HCT116 (cell line): ENCODE measurements at regions not wholly inside any gene's neighbourhood (a gene's known extent, or its start where the extent isn't known, plus 50 kb on each side); places are given as distances from the start of the nearest gene placed in this dataset.

Experiments used
- ATAC-seq: fragments of 200-7000 bp; cut with Tn5 transposase; 2 replicates; pipeline ENCODE4 v1.9.1; 2020; ENCODE audit warnings: mild to moderate bottlenecking, moderate library complexity
- BruUV-seq: library from RNA; stranded (reverse); fragments of 400-500 nt; replicated peaks from 2 replicates; lab custom pipeline; 2021; lab: Mats Ljungman, UMichigan
- CTCF ChIA-PET: fragments of 300-600 bp; sonication (Branson Sonifier 250); formaldehyde crosslinking; loops from one replicate; lab custom pipeline; 2021; ENCODE audit warnings: antibody characterized with exemption; lab: Charles Lee
- POLR2A ChIA-PET: fragments of 300-600, 350-600 bp; sonication (Branson Sonifier 250); formaldehyde crosslinking; loops from one replicate; lab custom pipeline; 2021; ENCODE audit warnings: antibody characterized with exemption; lab: Charles Lee
- RAD21 ChIA-PET, 2 experiments: fragments of 300-600 bp; sonication (Branson Sonifier 250); formaldehyde crosslinking; loops; one replicate each; lab custom pipeline; 2023; ENCODE audit warnings: low total read pairs in 2 of 2; ENCODE audit not compliant: uncharacterized antibody in 2 of 2, unreplicated experiment in 2 of 2, low non-redundant PET in 1 of 2; lab: Charles Lee
- DNase-seq: peaks from one replicate; pipeline ENCODE4 v3.0.0-alpha.2; 2010; ENCODE audit warnings: low read depth, low spot score
- H2AFZ ChIP-seq: fragments of 200-600 bp; shearing (Covaris generic), sonication (generic); 2 replicates; pipeline ENCODE4 v1.6.1; 2017; ENCODE audit warnings: low read depth, mixed run types, mixed read lengths, antibody characterized with exemption, low read length; ENCODE audit not compliant: poor library complexity, severe bottlenecking
- H3K27ac ChIP-seq: 2 replicates; pipeline ENCODE4 v1.5.1; 2012; ENCODE audit warnings: low read depth, low read length
- H3K27me3 ChIP-seq: fragments of 200-600 bp; sonication (generic); 2 replicates; pipeline ENCODE4 v1.6.1; 2016; ENCODE audit warnings: mixed run types, low read length, mixed read lengths; ENCODE audit not compliant: insufficient read depth
- H3K36me3 ChIP-seq, 2 experiments: fragments of 200-500 bp in 1 of 2; fragments of 200-600 bp in 1 of 2; sonication (Bioruptor generic) in 1 of 2; sonication (generic) in 1 of 2; 2 replicates each; pipeline versions ENCODE4 v1.5.1 to v1.6.1; 2014 to 2016; ENCODE audit warnings: low read length in 2 of 2, inconsistent platforms in 1 of 2, mixed read lengths in 1 of 2, mixed run types in 1 of 2; ENCODE audit not compliant: insufficient read depth in 2 of 2, control insufficient read depth in 1 of 2
- H3K4me1 ChIP-seq, 2 experiments: fragments of 200-600 bp in 1 of 2; sonication (generic) in 1 of 2; 2 replicates each; pipeline versions ENCODE4 v1.5.1 to v1.6.1; 2012 to 2017; ENCODE audit warnings: low read length in 2 of 2, inconsistent platforms in 1 of 2, mild to moderate bottlenecking in 1 of 2, mixed read lengths in 1 of 2, mixed run types in 1 of 2, moderate library complexity in 1 of 2; ENCODE audit not compliant: insufficient read depth in 2 of 2, control insufficient read depth in 1 of 2
- H3K4me2 ChIP-seq: fragments of 200-600 bp; sonication (generic); 2 replicates; pipeline ENCODE4 v1.6.1; 2017; ENCODE audit warnings: mixed run types, low read length, mixed read lengths
- H3K4me3 ChIP-seq, 2 experiments: fragments of 200-600 bp in 1 of 2; sonication (generic) in 1 of 2; replicated peaks in 1 of 2; 2 replicates each; pipeline ENCODE4 v1.5.1; 2011 to 2016; ENCODE audit warnings: low read length in 2 of 2, control low read depth in 1 of 2, low read depth in 1 of 2, mild to moderate bottlenecking in 1 of 2, mixed read lengths in 1 of 2, mixed run types in 1 of 2
- H3K79me2 ChIP-seq: fragments of 200-600 bp; sonication (generic); 2 replicates; pipeline ENCODE4 v1.6.1; 2017; ENCODE audit warnings: mild to moderate bottlenecking, mixed run types, low read length, moderate library complexity, mixed read lengths; ENCODE audit not compliant: insufficient read depth
- H3K9ac ChIP-seq: fragments of 200-600 bp; sonication (generic); 2 replicates; pipeline ENCODE4 v1.6.1; 2016; ENCODE audit warnings: low read length, mixed read lengths
- H3K9me2 ChIP-seq: fragments of 200-600 bp; sonication (generic), shearing (Covaris generic); 2 replicates; pipeline ENCODE4 v1.6.1; 2017; ENCODE audit warnings: mixed run types, mild to moderate bottlenecking, moderate library complexity; ENCODE audit not compliant: insufficient read depth
- H3K9me3 ChIP-seq, 2 experiments: fragments of 200-500 bp in 1 of 2; fragments of 200-600 bp in 1 of 2; sonication (Bioruptor generic) in 1 of 2; sonication (generic) in 1 of 2; 2 replicates each; pipeline ENCODE4 v1.6.1; 2014 to 2017; ENCODE audit warnings: low read length in 2 of 2, mixed read lengths in 2 of 2, inconsistent platforms in 1 of 2, low read depth in 1 of 2, mild to moderate bottlenecking in 1 of 2, mixed run types in 1 of 2, moderate library complexity in 1 of 2; ENCODE audit not compliant: control insufficient read depth in 1 of 2, insufficient read depth in 1 of 2
- H4K20me1 ChIP-seq: fragments of 200-600 bp; sonication (generic), shearing (Covaris generic); 2 replicates; pipeline ENCODE4 v1.6.1; 2017; ENCODE audit warnings: mixed run types, mild to moderate bottlenecking, moderate library complexity; ENCODE audit not compliant: insufficient read depth
- CBX3 ChIP-seq: IDR thresholded peaks from 2 replicates; pipeline ENCODE4 v1.6.1; 2012; ENCODE audit warnings: low read depth
- CEBPB ChIP-seq: IDR thresholded peaks from 2 replicates; pipeline ENCODE4 v1.6.1; 2012; ENCODE audit warnings: low read depth
- EGR1 ChIP-seq: IDR thresholded peaks from 2 replicates; pipeline ENCODE4 v1.6.1; 2012; ENCODE audit warnings: low read depth
- EZH2 ChIP-seq: fragments of 200-600 bp; sonication (generic); IDR thresholded peaks from 2 replicates; pipeline ENCODE4 v1.6.1; 2017; ENCODE audit warnings: antibody characterized with exemption, mixed run types
- RAD21 ChIP-seq: IDR thresholded peaks from 2 replicates; pipeline ENCODE4 v1.6.1; 2012; ENCODE audit warnings: low read depth, mild to moderate bottlenecking
- SIN3A ChIP-seq: IDR thresholded peaks from 2 replicates; pipeline ENCODE4 v1.6.1; 2012; ENCODE audit warnings: low read depth
- SP1 ChIP-seq: IDR thresholded peaks from 2 replicates; pipeline ENCODE4 v1.6.1; 2012; ENCODE audit warnings: low read depth
- SRF ChIP-seq: IDR thresholded peaks from 2 replicates; pipeline ENCODE4 v1.6.1; 2012; ENCODE audit warnings: low read depth
- ZFX ChIP-seq: fragments of 450-650 bp; IDR thresholded peaks from 2 replicates; pipeline ENCODE4 v1.6.1; 2017
- intact Hi-C: fragments of 100-400 bp; cut with micrococcal nuclease; formaldehyde crosslinking; loops from 2 replicates; pipeline ENCODE4 v1.10.0; 2022
- TF ChIP-seq, protein P1 (sequence below): IDR thresholded peaks from 2 replicates; pipeline ENCODE4 v1.6.1; 2012; ENCODE audit warnings: low read depth

DNA sequence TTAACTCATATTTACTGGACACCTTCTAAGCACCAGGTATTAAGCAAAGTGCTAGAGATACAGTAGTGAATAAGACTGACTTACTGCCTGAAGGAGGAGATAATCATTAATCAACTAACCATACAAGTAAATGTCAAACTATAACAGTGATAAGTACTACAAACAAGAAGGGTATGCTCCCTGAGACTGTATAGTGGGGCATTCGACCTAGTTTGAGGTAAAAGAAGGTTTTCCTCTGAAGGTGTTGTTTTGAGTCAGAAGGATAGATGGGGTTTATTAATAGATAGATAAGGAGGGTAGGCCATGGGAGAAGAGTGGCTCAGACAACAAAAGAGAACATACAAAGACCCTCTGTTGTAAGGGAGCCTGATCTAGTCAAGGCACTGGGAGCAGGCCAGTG is 105.4 kb downstream of the DDIT4L start:
- ATAC-seq = no peak
- no peak overlapping the region for H3K4me3 ChIP-seq
- POLR2A ChIA-PET = no interaction called here
- no peaks in the 10 kb centered on the region for H3K79me2 ChIP-seq
- BruUV-seq = no TSS peak
- no peaks in the 10 kb centered on the region for H3K27me3 ChIP-seq
- intact Hi-C loops = no loop called here
- TF ChIP-seq SP1 = no peak
- TF ChIP-seq, all 23 proteins: peak for 0
- Histone ChIP-seq H2AFZ (no peak overlapping the region), H3K36me3 (no peaks in the 10 kb centered on the region), H3K4me2 (no peak overlapping the region), H3K9ac (no peak overlapping the region), H4K20me1 (no peaks in the 10 kb centered on the region), H3K4me1 (peaks cover 0 to 6% of the 10 kb centered on the region in 2 experiments; a peak in 1 of 4 replicates), H3K9me3 (no peaks in the 10 kb centered on the region), H3K27ac (no peak overlapping the region), H3K9me2 (no peaks in the 10 kb centered on the region)
- ChIA-PET RAD21 (no interaction called here), CTCF (interaction anchor here (1.4 kb wide), 1 partner anchor 8 kb away, joined by 7 read pairs; no protein-coding TSS in a partner anchor)
- DNase-seq = no peak

DNA sequence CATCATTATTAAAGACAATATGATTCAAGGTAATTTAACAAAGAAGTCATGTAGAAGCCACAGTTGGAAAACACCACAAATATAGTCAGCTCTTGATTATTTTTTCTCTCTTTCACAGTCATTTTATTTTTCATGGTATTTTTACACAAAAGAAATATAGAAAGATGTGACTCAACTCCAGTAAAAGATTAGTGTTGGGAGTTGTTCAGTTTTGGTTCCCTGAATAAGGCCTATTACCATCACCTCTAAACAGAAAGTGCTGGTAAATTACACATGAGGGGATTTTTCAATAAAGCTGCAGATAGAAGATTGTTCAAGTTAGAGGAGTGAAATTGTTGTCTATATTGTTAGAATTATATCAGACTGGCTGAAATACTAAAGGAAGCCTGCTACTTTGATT is 107.0 kb downstream of the DDIT4L start:
- Histone ChIP-seq H3K4me1 (peaks cover 0 to 6% of the 10 kb centered on the region in 2 experiments; a peak in 1 of 4 replicates), H3K4me2 (no peak overlapping the region), H3K9ac (no peak overlapping the region), H3K36me3 (no peaks in the 10 kb centered on the region), H3K9me2 (no peaks in the 10 kb centered on the region), H2AFZ (no peak overlapping the region), H3K27ac (no peak overlapping the region), H3K9me3 (no peaks in the 10 kb centered on the region), H3K4me3 (no peak overlapping the region), H3K27me3 (no peaks in the 10 kb centered on the region), H4K20me1 (no peaks in the 10 kb centered on the region), H3K79me2 (no peaks in the 10 kb centered on the region)
- no TSS peak for BruUV-seq
- CTCF ChIA-PET = interaction anchor here (1.7 kb wide), 1 partner anchor 10 kb away, joined by 8 read pairs; no protein-coding TSS in a partner anchor
- RAD21 ChIA-PET = no interaction called here
- POLR2A ChIA-PET = no interaction called here
- ATAC-seq (no peak), DNase-seq (no peak)
- intact Hi-C loops = no loop called here
- TF ChIP-seq CBX3 = no peak
- TF ChIP-seq EGR1 = no peak
- no peak for TF ChIP-seq CEBPB
- no peak for TF ChIP-seq SRF
- TF ChIP-seq SIN3A = no peak
- TF ChIP-seq EZH2 = no peak
- TF ChIP-seq, protein P1, sequence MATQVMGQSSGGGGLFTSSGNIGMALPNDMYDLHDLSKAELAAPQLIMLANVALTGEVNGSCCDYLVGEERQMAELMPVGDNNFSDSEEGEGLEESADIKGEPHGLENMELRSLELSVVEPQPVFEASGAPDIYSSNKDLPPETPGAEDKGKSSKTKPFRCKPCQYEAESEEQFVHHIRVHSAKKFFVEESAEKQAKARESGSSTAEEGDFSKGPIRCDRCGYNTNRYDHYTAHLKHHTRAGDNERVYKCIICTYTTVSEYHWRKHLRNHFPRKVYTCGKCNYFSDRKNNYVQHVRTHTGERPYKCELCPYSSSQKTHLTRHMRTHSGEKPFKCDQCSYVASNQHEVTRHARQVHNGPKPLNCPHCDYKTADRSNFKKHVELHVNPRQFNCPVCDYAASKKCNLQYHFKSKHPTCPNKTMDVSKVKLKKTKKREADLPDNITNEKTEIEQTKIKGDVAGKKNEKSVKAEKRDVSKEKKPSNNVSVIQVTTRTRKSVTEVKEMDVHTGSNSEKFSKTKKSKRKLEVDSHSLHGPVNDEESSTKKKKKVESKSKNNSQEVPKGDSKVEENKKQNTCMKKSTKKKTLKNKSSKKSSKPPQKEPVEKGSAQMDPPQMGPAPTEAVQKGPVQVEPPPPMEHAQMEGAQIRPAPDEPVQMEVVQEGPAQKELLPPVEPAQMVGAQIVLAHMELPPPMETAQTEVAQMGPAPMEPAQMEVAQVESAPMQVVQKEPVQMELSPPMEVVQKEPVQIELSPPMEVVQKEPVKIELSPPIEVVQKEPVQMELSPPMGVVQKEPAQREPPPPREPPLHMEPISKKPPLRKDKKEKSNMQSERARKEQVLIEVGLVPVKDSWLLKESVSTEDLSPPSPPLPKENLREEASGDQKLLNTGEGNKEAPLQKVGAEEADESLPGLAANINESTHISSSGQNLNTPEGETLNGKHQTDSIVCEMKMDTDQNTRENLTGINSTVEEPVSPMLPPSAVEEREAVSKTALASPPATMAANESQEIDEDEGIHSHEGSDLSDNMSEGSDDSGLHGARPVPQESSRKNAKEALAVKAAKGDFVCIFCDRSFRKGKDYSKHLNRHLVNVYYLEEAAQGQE = no peak
- TF ChIP-seq SP1 = no peak
- TF ChIP-seq ZFX = no peak
- no peak for TF ChIP-seq RAD21
